ENCODE measurements at regions not wholly inside any gene's neighbourhood (a gene's known extent, or its start where the extent isn't known, plus 50 kb on each side); places are given as distances from the start of the nearest gene placed in this dataset.
A peak's percentile ranks its signal among the peaks of the same experiment; 100 is the strongest.
"Not testable (repeated sequence)": the region's sequence is repeated elsewhere in the genome, so short reads cannot be mapped to it uniquely, and the experiment has no call there.

DNA sequence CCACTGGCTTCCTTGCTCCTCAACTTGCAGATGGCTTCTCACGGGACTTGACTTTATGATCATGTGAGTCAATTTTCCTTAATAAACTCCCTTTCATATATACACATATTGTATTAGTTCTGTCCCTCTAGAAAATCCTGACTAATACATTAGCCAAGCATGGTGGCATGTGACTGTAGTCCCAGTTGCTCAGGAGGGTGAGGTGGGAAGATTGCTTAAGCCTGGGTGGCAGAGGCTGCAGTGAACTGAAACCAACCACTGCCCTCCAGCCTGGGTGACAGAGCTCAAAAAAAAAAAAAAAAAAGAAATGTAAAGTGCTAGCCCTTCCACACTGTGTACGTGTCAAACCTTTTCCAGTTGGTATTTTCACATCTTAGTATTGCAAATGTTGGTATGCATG, 857.0 kb downstream of the LTN1 start:
- no peak for DNase-seq

DNA sequence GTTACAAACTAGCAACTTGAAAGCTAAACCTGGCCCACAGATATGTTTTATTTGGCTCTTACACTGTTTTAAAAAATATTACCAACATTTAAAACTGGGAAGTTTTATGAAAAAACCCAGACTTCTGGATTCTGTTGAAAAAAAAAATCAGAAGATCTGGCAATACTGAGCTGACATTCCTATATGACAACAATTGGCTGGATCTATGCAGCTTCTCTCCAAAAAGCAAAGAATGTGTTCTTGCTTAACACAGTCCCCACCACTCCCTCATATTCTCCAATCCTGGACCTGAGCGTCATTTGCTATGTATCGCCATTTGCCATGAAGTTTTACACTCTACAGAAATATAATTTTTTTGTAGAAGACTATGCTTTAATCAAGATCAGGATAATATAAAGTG, 859.6 kb downstream of the LTN1 start:
- no peak for DNase-seq

DNA sequence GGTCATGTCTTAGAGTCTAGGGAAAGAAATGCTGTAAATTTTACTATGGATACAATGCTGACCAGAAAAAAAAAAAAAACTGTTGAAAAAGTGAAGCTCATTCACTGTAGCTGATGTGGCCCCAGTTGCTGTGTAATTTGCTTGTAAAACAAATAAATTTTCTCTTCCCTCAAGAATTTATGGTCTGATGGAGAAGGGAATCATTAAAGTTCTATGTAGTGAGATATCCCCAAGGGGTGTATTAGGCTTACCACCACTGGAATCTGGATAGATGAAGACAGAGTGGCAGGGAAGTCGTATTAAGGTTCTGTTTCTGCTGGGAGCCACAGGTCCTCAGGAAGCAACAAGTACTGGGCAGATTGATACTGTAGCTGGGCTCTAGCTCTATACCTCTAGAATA, 860.0 kb downstream of the LTN1 start:
- DNase-seq, result no peak

DNA sequence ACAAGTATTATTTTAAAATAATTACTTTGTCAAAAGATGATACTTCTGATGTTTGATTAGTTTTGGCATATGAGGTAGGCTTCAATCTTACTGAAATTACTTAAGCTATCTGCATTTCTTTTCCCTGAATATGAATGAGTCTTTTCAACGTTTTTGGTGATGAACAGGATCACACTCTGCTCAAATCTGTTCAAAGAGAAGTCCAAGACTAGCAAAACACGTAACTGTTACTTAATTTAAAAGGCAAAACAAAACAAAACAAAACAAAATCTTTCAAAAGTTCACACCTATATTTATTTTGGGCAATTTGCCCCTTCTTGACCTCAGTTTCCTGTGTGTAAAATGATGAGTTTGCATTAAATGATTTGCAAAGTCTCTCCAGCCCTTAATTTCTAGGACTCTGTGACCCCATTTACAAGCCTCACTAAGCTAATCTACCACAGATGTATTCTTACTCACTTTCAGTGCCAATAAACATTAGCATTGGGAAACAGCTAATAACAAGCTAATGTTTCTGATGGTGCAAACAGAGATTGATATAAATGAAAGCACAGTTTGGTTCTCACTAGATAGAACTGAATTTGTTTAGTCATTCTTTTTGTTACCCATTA, 865.4 kb downstream of the LTN1 start:
- DNase-seq, result no peak

DNA sequence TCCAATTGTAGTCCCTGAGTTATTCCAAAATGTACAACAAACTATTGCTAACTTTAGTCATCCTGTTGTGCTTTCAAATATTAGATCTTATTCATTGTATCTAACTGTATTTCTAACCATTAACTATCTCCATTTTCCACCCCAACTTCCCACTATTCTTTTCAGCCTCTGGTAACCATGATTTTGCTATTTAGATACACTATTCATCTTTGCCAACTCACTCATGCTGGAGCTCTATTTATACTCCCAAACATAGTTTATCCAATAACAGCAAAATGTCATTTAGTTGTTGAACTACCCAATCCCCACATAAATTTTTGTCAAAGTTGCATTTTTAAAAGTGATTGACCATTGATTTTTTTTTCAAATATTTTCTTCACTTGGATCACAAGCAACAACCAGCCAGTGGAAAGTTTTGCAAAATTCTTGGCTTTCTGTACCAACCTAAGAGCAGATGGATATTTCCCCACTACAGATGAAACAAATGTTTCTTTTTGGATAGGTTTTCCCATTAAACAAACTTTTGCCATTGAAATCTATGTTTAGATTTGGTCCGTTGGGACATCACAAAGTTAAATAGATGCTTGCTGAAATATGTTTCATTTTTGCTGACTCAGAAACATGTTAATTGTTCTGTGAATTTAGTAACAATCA, 866.0 kb downstream of the LTN1 start:
- no peak for DNase-seq

DNA sequence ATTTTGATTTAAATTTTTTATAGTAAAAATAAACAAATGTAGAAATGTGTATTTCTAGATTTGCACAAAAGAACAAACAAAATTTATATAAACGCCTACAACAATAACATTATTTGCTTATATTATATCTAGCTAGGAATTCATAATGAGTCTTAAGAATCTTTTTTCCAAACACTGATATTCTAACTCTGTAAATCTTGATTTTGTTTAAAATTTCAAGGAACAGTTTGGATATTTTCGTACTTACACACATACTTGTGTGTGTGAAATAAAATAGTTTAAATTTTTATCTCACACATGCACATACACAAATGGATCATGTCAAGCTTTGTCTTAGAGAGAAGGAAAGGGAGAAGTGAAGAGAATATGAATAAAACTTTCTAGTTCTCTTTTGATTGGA, 868.1 kb downstream of the LTN1 start:
- DNase-seq, result no peak

DNA sequence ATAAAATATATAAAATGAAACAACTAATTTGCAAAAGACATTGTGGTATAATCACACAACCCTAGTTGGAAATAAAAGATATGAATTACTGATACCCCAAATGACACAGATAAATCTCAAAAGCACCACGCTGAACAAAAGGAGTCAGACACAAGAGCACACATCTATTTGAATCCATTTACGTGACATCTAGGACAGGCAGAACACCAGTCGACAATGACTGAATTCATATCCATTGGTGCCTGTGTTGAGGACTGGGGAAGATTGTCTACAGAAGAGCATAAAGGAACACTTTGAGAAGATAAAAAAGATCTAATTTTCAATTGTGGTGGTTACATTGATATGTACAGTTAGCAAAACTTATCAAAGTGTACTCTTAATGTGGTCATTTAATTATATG, 874.1 kb downstream of the LTN1 start:
- DNase-seq, result no peak

DNA sequence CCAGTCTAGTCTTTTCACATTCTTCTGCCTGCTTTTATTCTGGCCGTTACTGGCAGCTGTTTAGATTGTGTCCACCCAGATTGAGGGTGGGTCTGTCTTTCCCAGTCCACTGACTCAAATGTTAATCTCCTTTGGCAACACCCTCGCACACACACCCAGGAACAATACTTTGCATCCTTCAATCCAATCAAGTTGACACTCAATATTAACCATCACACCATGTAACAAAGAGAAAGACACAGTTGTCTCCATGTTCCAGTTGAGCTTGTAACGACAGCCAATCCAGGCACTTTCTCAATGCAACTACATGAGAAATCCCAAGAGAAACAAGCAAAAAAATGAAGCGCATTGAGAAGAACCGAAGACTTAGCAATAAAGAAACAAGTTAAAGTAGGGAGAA, 877.7 kb downstream of the LTN1 start:
- DNase-seq, result not testable (repeated sequence)

DNA sequence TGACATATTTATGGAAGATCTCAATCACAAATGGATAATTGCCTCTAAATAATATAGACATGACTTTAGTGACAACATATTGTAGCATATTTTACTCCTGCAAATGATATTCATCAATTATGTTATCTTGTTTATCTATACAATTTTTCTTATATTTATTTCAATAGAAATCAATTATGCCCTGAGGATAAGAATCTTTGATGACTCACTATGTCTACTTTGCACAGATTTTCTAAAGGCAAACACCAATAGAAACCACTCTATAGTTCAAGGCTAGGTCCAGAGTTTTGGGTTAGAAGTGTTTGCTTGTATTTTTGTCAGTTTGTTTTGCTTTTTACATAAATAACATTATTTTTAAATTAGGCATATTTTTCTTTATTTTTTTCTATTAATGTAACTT, 879.0 kb downstream of the LTN1 start:
- DNase-seq, result no peak

DNA sequence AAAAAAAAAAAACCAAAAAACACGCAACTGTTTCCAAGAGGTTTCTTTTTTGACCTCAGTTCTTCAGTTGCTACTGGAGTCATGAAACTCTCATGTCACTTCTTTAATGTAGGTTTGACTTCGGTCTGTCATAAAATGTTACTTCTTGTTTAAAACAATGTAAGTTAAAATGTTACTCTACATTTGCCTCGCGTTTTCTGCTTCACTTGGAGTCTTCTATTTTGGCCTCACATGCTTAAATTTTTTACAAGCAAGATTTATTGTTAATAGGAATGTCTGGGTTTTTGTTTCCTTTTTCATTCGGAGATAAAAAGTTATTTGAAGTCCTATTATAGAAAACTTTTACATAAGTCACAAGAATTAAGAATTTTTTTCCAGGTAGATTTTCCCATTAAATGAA, 880.2 kb downstream of the LTN1 start:
- DNase-seq, result no peak

DNA sequence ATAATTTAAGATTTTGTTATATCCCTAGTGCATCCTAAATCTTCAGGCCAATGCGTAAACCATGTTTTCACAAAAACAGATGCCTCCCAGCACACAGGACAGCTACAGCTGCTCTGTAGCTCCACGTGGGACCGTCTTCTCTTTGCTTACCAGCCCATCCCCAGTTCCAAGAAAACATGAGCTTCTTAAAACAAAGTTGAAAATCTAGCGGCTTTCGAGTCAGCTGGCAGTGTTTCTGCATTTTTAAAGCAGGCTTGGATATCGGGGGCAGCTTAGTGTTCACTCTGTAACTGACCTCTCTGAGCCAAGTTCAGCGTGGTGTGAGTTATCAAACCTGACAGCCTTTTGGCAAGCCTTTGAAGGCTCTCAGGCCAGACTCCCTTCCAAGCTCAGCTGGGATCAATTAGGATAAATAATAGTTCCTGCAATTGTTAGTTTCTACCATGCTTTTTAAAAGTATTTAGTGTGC, 881.5 kb downstream of the LTN1 start:
- DNase-seq, result peak in 1 of 51 donors; percentile 2

DNA sequence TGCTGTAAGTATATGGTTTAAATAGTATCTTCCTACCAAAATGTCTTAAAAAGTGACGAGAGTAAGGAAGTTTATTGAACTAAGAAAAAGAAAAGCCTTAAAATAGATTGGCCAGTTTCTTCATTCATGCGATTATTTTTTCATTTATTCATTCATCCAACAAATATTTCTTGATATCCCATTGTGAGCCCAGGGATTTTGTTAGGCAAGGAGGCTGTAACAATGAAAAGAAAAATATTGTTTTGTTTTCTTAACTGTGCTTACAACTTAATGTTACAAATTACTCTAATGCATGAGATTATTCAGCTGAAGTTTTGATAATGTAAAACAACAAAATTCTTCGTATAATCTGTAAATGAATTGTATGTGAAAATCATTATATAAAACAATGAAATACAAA, 882.0 kb downstream of the LTN1 start:
- DNase-seq, result no peak

DNA sequence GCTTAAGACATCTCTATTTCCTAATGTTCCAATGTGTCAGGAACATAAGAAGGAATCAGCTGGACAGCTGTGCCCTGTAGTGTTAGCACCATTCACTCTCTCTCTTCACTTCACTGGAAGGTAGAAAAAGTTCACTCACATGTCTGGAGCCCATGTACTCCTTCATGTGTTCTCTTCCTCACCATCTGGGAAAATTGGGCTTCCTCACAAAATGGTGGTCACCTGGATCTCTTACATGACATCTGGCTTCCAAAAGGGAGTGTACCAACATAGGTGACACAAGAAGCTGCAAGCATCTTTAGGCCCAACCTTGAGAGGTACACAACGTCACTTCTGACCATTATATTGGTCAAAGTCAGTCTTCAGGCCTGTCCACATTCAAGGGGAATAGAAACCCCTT, 882.6 kb downstream of the LTN1 start:
- no peak for DNase-seq

DNA sequence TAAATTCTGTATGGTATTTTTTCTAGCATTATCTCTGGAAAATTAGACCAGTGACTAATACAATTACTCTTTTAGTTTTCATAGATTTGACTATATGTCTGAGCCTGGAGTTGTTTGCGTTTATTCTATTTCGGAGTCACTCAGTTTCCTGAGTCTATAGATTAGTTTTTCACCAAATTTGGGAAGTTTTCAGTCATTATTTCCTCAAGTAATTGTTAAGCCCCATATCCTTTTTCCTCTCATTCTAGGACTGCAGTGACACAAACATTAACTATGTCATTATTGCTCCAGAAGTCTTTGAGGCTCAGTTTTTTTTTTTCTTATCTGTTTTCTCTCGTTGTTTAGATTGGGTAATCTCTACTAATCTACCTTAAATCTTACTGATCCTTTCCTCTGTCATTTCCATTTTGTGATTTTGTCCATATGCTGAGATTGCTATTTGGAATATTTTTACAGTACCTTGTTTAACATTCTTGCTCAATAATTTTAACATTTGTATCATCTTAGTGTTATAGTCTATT, 886.2 kb downstream of the LTN1 start:
- DNase-seq, result no peak

DNA sequence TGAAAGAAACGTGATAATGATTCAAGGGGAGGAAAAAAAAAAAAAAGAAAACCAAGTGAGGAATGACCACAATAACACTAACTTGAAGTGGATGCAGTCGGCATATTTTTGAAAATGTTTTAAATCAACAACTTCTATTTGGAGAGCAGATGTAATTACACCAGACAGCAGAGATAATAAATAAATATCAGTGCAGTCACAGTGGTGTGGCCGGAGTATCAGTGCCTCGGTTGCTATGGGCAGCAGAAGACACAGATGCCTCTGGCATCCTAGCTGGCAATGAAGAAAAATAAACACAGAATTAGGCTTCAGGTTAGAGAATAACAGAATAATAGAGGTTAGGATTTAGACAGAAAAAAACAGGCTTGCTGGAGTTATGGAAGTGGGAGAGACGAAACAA, 888.3 kb downstream of the LTN1 start:
- DNase-seq, result no peak

DNA sequence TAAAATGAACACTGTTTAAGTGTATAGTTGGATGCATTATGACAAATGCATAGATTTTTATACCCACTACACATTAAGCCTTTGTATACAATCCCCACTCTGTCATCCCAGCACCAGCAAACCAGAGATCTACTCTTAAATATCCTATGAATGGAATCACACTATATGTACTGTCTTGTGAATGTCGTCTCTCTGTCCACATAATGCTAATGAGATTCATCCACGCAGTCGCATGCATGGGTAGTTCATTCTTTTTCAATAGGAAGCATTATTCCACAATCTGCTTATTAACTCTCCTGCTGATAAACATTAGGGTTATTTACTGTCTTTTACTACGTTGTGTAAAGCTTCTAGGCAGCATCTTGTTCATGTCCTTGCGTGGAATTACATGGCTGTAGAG, 892.3 kb downstream of the LTN1 start:
- no peak for DNase-seq

DNA sequence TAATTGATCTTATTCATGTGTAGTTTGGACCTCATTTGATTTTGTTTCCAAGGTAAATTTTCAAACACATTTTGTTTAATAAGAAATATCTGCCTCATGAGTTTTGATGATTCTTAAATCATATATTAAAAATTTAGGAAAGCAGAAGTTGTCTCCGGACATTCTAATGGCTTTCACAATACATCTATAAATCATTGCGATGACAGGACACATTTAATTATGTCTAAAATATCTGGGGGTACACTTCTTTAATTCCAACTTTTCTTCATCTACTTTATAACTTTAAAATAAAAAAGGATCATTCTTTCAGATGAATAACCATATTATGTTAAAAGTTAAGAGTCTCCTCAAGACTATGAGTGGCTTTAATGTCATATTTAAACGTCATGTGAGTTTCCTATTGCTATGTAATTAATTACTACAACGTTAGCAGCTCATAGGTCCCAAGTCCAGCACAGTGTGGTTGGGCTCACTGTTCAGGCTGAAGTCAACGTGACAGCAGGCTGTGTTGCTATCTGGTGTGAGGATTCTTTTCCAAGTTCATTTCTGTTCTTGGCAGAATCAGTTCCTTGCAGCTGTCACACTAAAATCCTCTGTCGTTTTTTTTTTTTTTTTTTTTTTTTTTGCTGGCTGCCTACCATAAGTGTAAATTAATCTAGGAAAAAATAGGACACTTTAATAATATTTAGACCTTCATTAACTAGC, 893.5 kb downstream of the LTN1 start:
- DNase-seq, result no peak

DNA sequence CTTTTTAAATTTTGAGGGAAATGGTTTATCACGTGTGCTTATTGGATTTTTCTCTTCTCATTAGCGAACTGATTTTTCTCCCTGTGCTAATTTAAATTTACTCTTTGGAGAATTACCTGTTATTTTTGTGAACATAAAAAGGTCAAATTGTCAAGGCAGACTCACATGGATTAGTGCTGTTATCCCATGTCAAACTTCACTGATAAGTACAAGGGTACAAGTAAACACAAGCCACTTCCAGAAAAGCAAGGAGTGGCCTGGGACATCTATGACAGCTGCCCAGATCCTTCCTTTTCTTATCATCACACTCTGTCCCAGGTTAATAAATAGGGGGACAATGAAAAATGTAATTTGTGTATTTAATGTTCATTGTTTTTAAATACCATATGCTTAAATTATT, 901.2 kb downstream of the LTN1 start:
- no peak for DNase-seq

DNA sequence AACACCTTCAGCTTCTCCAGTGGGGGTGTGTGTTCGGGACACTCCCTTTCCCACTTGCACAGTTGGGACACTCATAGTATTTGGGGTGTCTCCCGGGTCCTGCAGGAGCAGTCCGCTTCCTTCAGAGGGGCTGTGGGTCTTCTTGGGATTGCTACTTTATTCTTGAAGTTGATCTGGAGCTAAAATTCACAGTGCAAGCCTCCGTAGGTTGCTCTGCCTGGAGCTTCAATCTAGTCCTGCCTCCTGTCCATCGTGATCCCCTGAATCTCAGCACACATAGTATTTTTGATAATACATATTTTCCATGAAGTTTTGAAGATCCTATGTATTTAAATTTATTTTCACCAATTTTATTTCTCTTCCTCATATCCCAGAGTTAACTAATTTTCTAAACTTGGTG, 902.1 kb downstream of the LTN1 start:
- no peak for DNase-seq

DNA sequence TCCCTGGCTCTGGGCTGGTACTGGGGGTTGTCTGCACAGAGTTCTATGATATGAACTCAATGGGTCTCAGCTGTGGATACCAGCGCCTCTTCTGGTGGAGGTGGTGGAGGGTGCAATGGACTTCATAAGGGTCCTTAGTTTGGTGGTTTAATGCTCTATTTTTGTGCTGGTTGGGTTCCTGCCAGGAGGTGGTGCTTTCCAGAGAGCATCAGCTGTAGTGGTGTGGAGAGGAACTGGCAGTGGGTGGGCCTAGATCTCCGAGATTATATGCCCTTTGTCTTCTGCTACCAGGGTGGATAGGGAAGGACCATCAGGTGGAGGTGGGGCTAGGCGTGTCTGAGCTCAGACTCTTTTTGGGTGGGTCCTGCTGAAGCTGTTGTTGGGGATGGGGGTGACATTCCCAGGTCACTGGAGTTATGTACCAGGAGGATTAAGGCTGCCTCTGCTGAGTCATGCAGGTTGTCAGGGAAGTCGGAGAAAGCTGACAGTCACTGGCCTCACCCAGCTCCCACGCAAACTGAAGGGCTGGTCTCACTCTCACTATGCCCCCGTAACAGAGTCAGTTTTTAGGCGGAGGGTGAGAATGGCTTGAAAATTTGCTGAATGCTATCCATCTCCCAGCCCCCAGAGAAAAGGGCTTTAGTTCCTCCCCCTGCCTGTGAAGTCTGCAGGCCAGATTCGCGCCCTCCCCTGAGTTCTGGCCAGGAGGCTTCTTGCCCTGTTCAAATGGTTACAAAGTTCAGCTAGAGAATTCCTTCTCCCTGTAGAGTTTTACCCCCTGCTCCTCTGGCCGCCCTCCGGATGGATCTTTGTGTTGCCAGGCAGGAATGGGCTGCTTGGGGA, 902.9 kb downstream of the LTN1 start:
- DNase-seq, result no peak

DNA sequence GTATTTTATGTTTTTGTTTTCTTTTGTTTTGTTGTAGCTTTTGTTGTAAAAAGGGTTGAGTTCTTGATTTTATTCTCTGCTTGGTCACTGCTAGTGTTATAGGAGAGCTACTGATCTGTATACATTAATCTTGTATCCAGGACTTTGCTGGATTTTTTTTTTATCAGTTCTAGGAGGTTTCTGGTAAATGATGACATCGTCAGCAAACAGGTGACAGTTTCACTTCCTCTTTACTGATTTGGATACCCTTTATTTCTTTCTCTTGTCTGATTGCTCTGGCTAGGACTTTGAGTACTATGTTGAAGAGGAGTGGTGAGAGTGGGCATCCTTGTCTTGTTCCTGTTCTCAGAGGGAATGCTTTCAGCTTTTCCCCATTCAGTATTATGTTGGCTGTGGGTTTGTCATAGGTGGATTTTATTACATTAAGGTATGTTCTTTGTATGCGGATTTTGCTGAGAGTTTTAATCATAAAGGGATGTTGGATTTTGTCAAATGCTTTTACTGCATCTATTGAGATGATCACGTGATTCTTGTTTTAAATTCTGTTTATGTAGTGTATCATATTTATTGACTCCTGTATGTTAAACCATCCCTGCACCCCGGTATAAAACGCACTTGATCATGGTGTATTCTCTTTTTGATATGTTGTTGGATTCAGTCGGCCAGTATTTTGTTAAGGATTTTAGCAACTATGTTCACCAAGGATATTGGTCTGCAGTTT, 905.7 kb downstream of the LTN1 start:
- no peak for DNase-seq
